MCF 10A (cell line): ENCODE measurements at regions not wholly inside any gene's neighbourhood (a gene's known extent, or its start where the extent isn't known, plus 50 kb on each side); places are given as distances from the start of the nearest gene placed in this dataset.

ENCODE experiments used
- BruUV-seq: library from RNA; stranded (reverse); fragments of 400-500 nt; replicated peaks from 2 replicates; lab custom pipeline; 2021; lab: Mats Ljungman, UMichigan
- CTCF ChIA-PET: fragments of 300-600 bp; sonication (Branson Sonifier 250); formaldehyde crosslinking; extraction: SDS; loops from one replicate; lab custom pipeline; 2021; ENCODE audit warnings: antibody characterized with exemption, inconsistent platforms; lab: Yijun Ruan, JAX
- POLR2A ChIA-PET: fragments of 300-600, 350-650 bp; sonication (Branson Sonifier 250); formaldehyde crosslinking; extraction: SDS; loops from one replicate; lab custom pipeline; 2020; ENCODE audit warnings: antibody characterized with exemption, inconsistent platforms; lab: Yijun Ruan, JAX
- DNase-seq: peaks from one replicate; pipeline ENCODE4 v3.0.0-alpha.2; 2018; ENCODE audit not compliant: unreplicated experiment
- H3K27ac Mint-ChIP-seq: one replicate; pipeline ENCODE4 v1.8.0; 2022; ENCODE audit warnings: mild to moderate bottlenecking, low read depth, mixed read lengths; ENCODE audit not compliant: unreplicated experiment
- H3K27me3 Mint-ChIP-seq: one replicate; pipeline ENCODE4 v1.8.0; 2022; ENCODE audit warnings: mixed read lengths; ENCODE audit not compliant: insufficient read depth, unreplicated experiment
- H3K36me3 Mint-ChIP-seq: one replicate; pipeline ENCODE4 v1.8.0; 2022; ENCODE audit warnings: mild to moderate bottlenecking, moderate library complexity, mixed read lengths; ENCODE audit not compliant: insufficient read depth, unreplicated experiment
- H3K4me1 Mint-ChIP-seq: one replicate; pipeline ENCODE4 v1.8.0; 2022; ENCODE audit warnings: mixed read lengths; ENCODE audit not compliant: insufficient read depth, unreplicated experiment
- H3K4me3 Mint-ChIP-seq: one replicate; pipeline ENCODE4 v1.8.0; 2022; ENCODE audit warnings: mild to moderate bottlenecking, moderate library complexity, mixed read lengths; ENCODE audit not compliant: unreplicated experiment
- H3K9me3 Mint-ChIP-seq: one replicate; pipeline ENCODE4 v1.8.0; 2022; ENCODE audit warnings: mixed read lengths; ENCODE audit not compliant: unreplicated experiment
- intact Hi-C: fragments of 100-400 bp; cut with micrococcal nuclease; formaldehyde crosslinking; loops from 2 replicates; pipeline ENCODE4 v1.14.1; 2022
- TF ChIP-seq, protein P1 (sequence below): fragments of 200-600 bp; IDR thresholded peaks from one replicate; pipeline ENCODE4 v1.8.0; 2022; ENCODE audit warnings: antibody characterized with exemption, mild to moderate bottlenecking; ENCODE audit not compliant: unreplicated experiment

DNA sequence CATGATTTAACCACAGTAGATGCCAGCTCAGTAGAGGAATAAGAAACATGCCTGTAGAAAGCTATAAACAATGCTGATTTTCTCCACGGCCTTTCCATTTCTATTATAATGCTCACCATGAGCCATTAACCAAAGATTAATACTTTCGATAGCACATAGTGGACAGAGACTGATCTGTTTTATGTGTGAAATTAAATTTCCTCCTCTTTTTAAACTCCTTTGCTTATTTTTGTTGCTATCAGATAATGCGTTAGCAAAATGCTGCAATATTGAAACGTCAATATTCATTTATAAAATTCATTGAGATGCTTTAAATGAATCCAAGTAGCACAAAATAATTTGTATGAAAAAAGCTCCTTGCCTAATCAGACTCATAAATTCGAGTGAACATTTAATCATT is 1807.9 kb downstream of the MRPL39 start:
- Mint-ChIP-seq H3K36me3 (no peaks in the 10 kb centered on the region), H3K9me3 (no peaks in the 10 kb centered on the region), H3K4me1 (peaks cover 6% of the 10 kb centered on the region), H3K27ac (no peak overlapping the region), H3K27me3 (no peaks in the 10 kb centered on the region), H3K4me3 (no peak overlapping the region)
- no peak for DNase-seq
- TF ChIP-seq, protein P1, sequence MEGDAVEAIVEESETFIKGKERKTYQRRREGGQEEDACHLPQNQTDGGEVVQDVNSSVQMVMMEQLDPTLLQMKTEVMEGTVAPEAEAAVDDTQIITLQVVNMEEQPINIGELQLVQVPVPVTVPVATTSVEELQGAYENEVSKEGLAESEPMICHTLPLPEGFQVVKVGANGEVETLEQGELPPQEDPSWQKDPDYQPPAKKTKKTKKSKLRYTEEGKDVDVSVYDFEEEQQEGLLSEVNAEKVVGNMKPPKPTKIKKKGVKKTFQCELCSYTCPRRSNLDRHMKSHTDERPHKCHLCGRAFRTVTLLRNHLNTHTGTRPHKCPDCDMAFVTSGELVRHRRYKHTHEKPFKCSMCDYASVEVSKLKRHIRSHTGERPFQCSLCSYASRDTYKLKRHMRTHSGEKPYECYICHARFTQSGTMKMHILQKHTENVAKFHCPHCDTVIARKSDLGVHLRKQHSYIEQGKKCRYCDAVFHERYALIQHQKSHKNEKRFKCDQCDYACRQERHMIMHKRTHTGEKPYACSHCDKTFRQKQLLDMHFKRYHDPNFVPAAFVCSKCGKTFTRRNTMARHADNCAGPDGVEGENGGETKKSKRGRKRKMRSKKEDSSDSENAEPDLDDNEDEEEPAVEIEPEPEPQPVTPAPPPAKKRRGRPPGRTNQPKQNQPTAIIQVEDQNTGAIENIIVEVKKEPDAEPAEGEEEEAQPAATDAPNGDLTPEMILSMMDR, result no peak
- intact Hi-C loops, result no loop called here
- ChIA-PET CTCF (no interaction called here), POLR2A (interaction anchor here (0.6 to 0.7 kb wide), 2 partner anchors 22 to 675 kb away, joined by 3 to 4 read pairs; no protein-coding TSS in a partner anchor)
- BruUV-seq, result no TSS peak

DNA sequence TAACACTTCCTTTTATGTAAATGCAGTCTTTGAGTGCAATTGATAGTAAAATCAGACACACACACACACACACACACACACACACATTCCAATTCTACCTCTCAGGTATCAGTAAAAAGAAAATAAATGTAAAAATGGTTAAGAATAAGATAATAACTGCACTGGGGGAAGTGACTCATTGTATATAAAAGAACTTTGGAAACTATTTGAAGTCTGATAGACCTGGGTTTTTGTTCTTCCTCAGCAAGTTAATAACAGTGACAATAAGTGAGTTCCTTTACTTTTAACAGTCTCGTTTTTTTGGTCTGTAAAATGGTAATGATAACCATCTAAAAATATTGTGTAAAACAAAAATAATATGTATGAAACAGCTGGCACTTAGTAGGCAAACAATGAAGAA is 1815.0 kb downstream of the MRPL39 start:
- CTCF ChIA-PET, result no interaction called here
- H3K36me3 Mint-ChIP-seq, result no peaks in the 10 kb centered on the region
- H3K4me3 Mint-ChIP-seq, result no peak overlapping the region
- DNase-seq, result no peak
- POLR2A ChIA-PET, result no interaction called here
- H3K4me1 Mint-ChIP-seq, result peaks cover 6% of the 10 kb centered on the region
- H3K9me3 Mint-ChIP-seq, result peaks cover 12% of the 10 kb centered on the region
- no peak overlapping the region for H3K27ac Mint-ChIP-seq
- no TSS peak for BruUV-seq
- H3K27me3 Mint-ChIP-seq, result no peaks in the 10 kb centered on the region
- TF ChIP-seq, protein P1, result no peak
- intact Hi-C loops, result no loop called here

DNA sequence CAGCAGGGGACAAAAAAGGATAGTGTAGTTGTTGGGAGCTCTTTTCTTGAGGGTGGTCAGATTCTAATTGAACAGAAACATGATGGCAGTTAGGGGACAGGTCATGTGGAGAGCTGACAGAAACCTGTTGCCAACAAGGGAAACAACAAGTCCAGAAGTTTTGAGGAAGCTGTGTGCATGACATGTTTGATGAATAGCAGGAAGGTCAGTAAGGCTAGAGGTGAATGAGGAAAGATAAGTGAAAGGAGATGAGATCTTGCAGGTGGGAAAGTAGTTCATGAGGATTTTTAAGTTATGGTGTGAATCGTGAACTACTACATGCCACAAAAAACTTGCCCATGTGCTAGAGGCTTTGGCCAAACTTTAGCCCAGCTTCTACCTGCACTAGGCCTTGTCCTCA is 1817.4 kb downstream of the MRPL39 start:
- no peak overlapping the region for H3K4me3 Mint-ChIP-seq
- no peaks in the 10 kb centered on the region for H3K27me3 Mint-ChIP-seq
- no peak overlapping the region for H3K27ac Mint-ChIP-seq
- DNase-seq, result no peak
- POLR2A ChIA-PET, result no interaction called here
- no TSS peak for BruUV-seq
- intact Hi-C loops, result no loop called here
- H3K4me1 Mint-ChIP-seq, result peaks cover 6% of the 10 kb centered on the region
- peaks cover 14% of the 10 kb centered on the region for H3K9me3 Mint-ChIP-seq
- H3K36me3 Mint-ChIP-seq, result no peaks in the 10 kb centered on the region
- TF ChIP-seq, protein P1, result no peak
- CTCF ChIA-PET, result interaction anchor here (1.2 kb wide), 1 partner anchor 30 kb away, joined by 3 read pairs; no protein-coding TSS in a partner anchor

DNA sequence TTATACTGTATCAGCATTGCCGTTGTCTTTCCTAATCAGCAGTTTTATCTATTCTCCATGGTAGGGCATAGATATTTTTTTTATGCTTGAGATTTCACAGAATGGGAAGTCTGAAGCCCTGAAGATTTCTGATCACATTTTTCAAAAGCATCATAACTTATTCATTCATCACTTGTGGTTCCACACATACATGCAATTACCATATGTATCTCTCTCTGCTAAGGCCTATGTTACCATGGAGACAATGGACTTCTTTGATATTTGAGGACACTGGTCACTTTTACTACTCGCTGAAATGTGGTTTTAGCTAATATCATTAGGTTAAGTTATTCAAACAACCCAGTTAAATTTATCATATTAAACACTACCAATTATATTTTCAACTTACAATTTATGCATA is 1827.0 kb downstream of the MRPL39 start:
- no TSS peak for BruUV-seq
- TF ChIP-seq, protein P1, result no peak
- H3K4me1 Mint-ChIP-seq, result no peaks in the 10 kb centered on the region
- no peak overlapping the region for H3K4me3 Mint-ChIP-seq
- CTCF ChIA-PET, result interaction anchor here (0.6 kb wide), 1 partner anchor 17 kb away, joined by 4 read pairs; no protein-coding TSS in a partner anchor
- intact Hi-C loops, result no loop called here
- no peak overlapping the region for H3K27ac Mint-ChIP-seq
- no peaks in the 10 kb centered on the region for H3K27me3 Mint-ChIP-seq
- H3K36me3 Mint-ChIP-seq, result no peaks in the 10 kb centered on the region
- POLR2A ChIA-PET, result interaction anchor here (0.7 kb wide), 1 partner anchor 61 kb away, joined by 3 read pairs; no protein-coding TSS in a partner anchor
- DNase-seq, result no peak
- H3K9me3 Mint-ChIP-seq, result peaks cover 16% of the 10 kb centered on the region
